ENCODE measurements at regions not wholly inside any gene's neighbourhood (a gene's known extent, or its start where the extent isn't known, plus 50 kb on each side); places are given as distances from the start of the nearest gene placed in this dataset.

GRCh38 chr11:19478891-19479290, 233.7 kb upstream of the NAV2 start:
- Histone ChIP-seq H3K9me3 (ENCODE audit: low read length) (no peaks in the 10 kb centered on the region), H3K27me3 (ENCODE audit: insufficient read depth, low read depth, low read length) (peaks cover 11% of the 10 kb centered on the region), H3K4me3 (ENCODE audit: low read length) (no peak overlapping the region), H3K4me2 (ENCODE audit: low read length) (no peak overlapping the region), H4K20me1 (ENCODE audit: insufficient read depth) (no peaks in the 10 kb centered on the region), H3K27ac (ENCODE audit: low read length) (no peak overlapping the region), H2AFZ (ENCODE audit: low read depth, low read length) (no peak overlapping the region), H3K9me2 (ENCODE audit: insufficient read depth, low read length) (no peaks in the 10 kb centered on the region), H3K36me3 (ENCODE audit: insufficient read depth, low read length) (no peaks in the 10 kb centered on the region), H3K79me2 (replicated peaks; ENCODE audit: insufficient read depth, low read length) (no peaks in the 10 kb centered on the region), H3F3A (ENCODE audit: insufficient read depth, low read length, poor library complexity, severe bottlenecking) (no peaks in the 10 kb centered on the region), H3K9ac (ENCODE audit: low read length) (no peak overlapping the region)
- TF ChIP-seq EP300 (conservative IDR thresholded peaks at IDR 0.05; ENCODE audit: poor library complexity, severe bottlenecking): no peak
- TF ChIP-seq POLR2AphosphoS5 (IDR thresholded peaks at IDR 0.05): no peak
- no peak for TF ChIP-seq EZH2 (IDR thresholded peaks at IDR 0.05; ENCODE audit: borderline replicate concordance, insufficient read depth, low read length, poor library complexity, severe bottlenecking)
- no peak for TF ChIP-seq RAD21 (conservative IDR thresholded peaks at IDR 0.05)
- no peak for TF ChIP-seq MXI1 (conservative IDR thresholded peaks at IDR 0.05; ENCODE audit: poor library complexity, severe bottlenecking)
- TF ChIP-seq, protein P1, sequence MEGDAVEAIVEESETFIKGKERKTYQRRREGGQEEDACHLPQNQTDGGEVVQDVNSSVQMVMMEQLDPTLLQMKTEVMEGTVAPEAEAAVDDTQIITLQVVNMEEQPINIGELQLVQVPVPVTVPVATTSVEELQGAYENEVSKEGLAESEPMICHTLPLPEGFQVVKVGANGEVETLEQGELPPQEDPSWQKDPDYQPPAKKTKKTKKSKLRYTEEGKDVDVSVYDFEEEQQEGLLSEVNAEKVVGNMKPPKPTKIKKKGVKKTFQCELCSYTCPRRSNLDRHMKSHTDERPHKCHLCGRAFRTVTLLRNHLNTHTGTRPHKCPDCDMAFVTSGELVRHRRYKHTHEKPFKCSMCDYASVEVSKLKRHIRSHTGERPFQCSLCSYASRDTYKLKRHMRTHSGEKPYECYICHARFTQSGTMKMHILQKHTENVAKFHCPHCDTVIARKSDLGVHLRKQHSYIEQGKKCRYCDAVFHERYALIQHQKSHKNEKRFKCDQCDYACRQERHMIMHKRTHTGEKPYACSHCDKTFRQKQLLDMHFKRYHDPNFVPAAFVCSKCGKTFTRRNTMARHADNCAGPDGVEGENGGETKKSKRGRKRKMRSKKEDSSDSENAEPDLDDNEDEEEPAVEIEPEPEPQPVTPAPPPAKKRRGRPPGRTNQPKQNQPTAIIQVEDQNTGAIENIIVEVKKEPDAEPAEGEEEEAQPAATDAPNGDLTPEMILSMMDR (IDR thresholded peaks at IDR 0.05; ENCODE audit: poor library complexity, severe bottlenecking): no peak
- TF ChIP-seq REST (IDR thresholded peaks at IDR 0.05; ENCODE audit: borderline replicate concordance): no peak
- no peak for TF ChIP-seq SMC3 (conservative IDR thresholded peaks at IDR 0.05; ENCODE audit: poor library complexity)
- TF ChIP-seq TAF1 (IDR thresholded peaks at IDR 0.05; ENCODE audit: low read depth): no peak

DNA sequence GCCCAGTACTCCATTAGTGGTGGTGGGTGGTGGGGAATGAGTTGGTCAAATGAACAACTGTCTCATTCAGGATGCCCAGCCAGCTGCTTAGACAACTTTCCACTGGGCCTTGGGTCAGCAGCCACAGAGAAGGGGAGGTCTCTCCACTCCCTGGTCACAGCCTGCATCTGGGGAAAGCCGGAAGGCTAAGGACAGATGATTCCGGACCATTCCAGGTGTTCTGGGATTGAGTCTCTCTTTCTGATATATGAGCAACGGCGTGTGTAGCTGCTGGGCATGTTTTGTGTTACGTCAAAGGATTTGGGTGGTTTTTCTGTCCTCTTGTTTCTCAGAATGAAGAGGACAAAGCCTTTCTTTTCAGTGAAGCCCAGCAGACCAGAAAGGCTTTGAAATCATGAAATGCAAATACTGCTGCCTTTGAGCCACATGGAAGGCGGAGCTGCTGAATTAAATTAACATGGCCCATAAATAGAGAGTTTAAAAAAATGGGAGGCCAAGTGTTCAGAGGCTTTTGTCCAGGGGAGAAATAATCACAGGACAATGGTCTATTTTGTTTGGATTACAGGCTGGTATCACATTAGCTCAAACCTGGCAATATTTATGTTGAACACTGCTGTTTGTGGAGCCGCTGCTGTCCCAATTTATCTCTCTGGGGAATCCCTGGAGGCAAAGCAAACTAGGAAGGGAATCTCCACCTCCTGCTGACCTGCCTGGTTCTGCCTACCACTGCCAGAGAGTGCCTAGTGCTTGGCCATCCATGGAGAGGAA, 234.4 kb upstream of the E2F8 start:
- Histone ChIP-seq H2AFZ (ENCODE audit: low read depth, low read length) (no peak overlapping the region), H3K36me3 (ENCODE audit: insufficient read depth, low read length) (no peaks in the 10 kb centered on the region), H3K79me2 (replicated peaks; ENCODE audit: insufficient read depth, low read length) (no peaks in the 10 kb centered on the region), H4K20me1 (ENCODE audit: insufficient read depth) (no peaks in the 10 kb centered on the region), H3K9ac (ENCODE audit: low read length) (no peak overlapping the region), H3K27ac (ENCODE audit: low read length) (no peak overlapping the region), H3K9me2 (ENCODE audit: insufficient read depth, low read length) (no peaks in the 10 kb centered on the region), H3K4me2 (ENCODE audit: low read length) (no peak overlapping the region), H3K27me3 (ENCODE audit: insufficient read depth, low read depth, low read length) (peaks cover 13% of the 10 kb centered on the region), H3K9me3 (ENCODE audit: low read length) (no peaks in the 10 kb centered on the region), H3F3A (ENCODE audit: insufficient read depth, low read length, poor library complexity, severe bottlenecking) (no peaks in the 10 kb centered on the region), H3K4me3 (ENCODE audit: low read length) (no peak overlapping the region)
- TF ChIP-seq SMC3 (conservative IDR thresholded peaks at IDR 0.05; ENCODE audit: poor library complexity) (no peak), EP300 (conservative IDR thresholded peaks at IDR 0.05; ENCODE audit: poor library complexity, severe bottlenecking) (no peak), MXI1 (conservative IDR thresholded peaks at IDR 0.05; ENCODE audit: poor library complexity, severe bottlenecking) (no peak), RAD21 (conservative IDR thresholded peaks at IDR 0.05) (no peak), POLR2AphosphoS5 (IDR thresholded peaks at IDR 0.05) (no peak), REST (IDR thresholded peaks at IDR 0.05; ENCODE audit: borderline replicate concordance) (no peak), EZH2 (IDR thresholded peaks at IDR 0.05; ENCODE audit: borderline replicate concordance, insufficient read depth, low read length, poor library complexity, severe bottlenecking) (no peak), TAF1 (IDR thresholded peaks at IDR 0.05; ENCODE audit: low read depth) (no peak)
- TF ChIP-seq, protein P1 (IDR thresholded peaks at IDR 0.05; ENCODE audit: poor library complexity, severe bottlenecking): no peak

Data from neural cell (in vitro differentiated cells).